HG02870 (cell line): ENCODE measurements at regions not wholly inside any gene's neighbourhood (a gene's known extent, or its start where the extent isn't known, plus 50 kb on each side); places are given as distances from the start of the nearest gene placed in this dataset.

Source experiments
- ATAC-seq: cut with Tn5 transposase; IDR thresholded peaks from one replicate; pipeline ENCODE4 v1.9.1; 2021; ENCODE audit warnings: mild to moderate bottlenecking, moderate library complexity; ENCODE audit not compliant: unreplicated experiment

- no peak for ATAC-seq
Measured at GRCh38 chr5:158485604-158486081, 614.1 kb downstream of the EBF1 start.

DNA sequence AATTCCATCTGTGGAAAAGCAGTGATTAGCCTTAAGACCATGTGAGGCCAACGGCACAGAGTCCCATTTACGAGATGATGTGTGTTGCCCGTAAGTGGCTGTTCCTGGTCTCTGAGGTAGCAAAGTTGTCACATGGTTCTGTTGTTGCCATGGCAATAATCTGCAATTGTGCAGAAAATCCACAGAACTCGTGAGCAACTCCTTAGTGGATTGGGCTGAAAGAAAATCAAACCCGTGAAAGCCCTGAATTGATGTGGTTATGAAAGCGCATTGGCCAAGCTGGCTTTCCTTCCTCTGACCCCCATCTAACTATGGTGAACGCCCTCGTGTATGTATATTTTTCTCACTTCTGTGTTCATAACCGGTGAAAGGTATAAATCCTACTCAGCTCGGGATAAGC is 614.7 kb downstream of the EBF1 start:
- no peak for ATAC-seq

GRCh38 chr5:158484150-158484549 is 615.6 kb downstream of the EBF1 start:
- ATAC-seq: no peak

- ATAC-seq: no peak
Measured at GRCh38 chr5:158483281-158483860, 616.3 kb downstream of the EBF1 start.

DNA sequence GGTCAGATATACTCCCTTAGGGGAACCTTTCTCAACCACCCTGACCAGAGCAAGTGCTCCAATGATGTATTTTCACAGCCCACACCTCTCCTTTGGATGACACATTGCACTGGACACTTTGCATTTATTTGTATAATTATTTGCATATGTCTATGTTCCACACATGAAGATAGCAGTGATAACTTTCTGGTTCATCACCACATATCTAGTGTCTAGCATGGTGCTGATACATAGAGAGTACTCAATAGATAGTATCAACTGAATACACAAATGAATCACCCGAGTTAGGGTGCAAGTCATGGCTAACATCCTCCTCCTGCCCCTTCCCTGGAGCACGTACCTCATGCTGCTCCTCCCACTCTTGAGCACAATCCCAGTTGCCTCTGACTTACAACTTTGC is 617.6 kb downstream of the EBF1 start:
- ATAC-seq: no peak

DNA sequence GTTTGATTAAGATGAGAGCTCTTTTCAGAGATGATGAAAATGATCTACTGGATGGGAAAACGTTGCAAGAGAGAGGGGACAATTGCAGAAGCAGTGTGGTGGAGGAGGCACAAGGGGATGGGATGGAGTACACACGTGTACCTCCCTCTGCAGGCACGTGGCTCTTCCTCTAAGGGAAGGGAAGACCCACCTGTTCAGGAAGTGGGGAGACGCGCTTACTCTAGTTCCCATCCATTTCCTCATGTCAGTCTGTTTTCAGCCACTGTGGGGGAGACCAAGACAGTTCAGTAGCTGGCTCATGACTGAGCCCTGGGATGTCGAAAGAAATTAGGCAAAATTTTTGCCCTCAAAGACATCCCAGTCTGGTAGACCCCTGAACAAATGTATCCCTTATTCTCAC is 619.2 kb upstream of the CLINT1 start:
- no peak for ATAC-seq

DNA sequence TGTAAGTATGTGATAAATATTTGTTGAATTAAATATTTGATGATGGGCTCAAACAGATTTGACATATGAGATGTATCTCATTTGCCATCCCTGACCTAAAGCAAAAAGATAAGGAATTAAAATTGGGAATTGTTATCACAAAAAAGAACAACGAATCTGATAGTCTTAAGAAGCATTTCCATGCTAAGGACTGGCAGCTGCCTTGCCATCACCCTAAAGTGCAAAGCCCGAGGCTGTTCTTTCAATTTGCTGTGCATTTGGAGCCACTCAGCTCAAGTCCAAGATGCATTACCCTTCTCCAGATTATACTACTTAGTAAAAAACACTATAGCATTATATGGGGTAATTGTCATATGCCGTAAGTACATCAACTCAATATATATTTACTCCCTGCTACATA is 618.3 kb upstream of the CLINT1 start:
- no peak for ATAC-seq

DNA sequence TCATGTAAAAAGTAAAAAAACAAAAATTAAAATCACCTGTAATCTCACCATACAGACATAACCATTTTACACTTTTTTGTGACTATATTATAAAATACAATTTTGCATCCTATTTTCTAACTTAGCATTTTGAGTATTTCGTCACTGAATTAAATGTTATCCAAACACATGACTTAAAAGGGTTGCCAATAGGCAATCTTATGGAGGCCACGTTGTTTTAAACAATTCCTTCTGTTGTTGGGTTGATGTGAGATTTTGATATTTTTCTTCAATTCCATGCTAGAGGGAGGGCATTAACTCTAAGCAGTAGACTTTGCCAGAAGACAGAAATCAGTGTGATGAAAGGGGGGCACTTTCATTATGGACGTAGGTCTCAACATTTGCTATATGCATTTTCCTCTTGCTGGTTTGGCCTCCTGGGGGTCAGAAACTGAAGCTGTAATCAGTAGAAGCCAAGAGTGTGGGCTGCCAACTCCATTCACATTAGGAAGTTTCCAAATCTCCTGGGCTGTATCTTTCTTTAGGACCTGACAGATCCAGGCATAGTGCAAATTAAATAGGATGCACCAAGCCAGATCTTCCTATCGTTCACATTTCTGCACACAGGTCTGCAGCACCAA is 614.2 kb upstream of the CLINT1 start:
- no peak for ATAC-seq

GRCh38 chr5:158471535-158471924 is 612.6 kb upstream of the CLINT1 start:
- no peak for ATAC-seq

- ATAC-seq: no peak
Measured at GRCh38 chr5:158470764-158471534, 612.0 kb upstream of the CLINT1 start.

DNA sequence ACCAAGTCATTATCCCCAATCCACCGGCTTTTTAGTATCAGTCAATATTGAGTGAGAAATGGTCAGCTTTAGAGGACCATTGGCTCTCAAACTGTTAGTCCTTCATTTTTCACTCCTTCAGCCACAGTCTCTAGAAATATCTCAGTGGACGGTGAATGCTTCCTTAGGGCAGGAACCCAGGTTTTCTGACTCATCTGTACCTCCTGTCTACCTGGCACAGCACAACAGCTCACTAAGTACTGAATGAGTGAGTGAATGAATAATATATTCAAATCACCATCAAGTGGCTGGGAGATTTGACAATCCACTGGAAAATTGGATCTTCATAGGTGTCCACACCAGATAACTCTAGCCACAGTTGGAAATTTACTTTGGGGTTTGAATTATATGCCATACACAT is 609.5 kb upstream of the CLINT1 start:
- ATAC-seq: no peak

DNA sequence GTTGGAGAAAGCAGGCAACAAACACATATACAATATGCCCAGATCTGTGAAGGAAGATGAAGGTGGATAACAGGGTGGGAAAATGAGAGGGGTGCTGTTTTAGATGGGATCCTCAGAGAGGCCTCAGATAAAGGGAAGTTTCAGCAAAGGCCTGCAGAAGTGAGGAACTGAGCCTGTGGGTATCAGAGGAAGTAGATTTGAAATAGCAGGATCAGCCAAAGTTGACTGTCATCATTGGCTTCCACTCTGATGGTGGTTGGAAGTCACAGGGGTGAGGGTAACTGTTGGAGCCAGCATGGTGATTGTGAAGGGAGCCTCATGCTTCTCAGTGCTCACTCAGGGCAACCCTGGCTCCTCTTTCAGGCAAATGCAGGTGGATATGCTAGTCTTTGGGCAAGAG is 607.2 kb upstream of the CLINT1 start:
- no peak for ATAC-seq

DNA sequence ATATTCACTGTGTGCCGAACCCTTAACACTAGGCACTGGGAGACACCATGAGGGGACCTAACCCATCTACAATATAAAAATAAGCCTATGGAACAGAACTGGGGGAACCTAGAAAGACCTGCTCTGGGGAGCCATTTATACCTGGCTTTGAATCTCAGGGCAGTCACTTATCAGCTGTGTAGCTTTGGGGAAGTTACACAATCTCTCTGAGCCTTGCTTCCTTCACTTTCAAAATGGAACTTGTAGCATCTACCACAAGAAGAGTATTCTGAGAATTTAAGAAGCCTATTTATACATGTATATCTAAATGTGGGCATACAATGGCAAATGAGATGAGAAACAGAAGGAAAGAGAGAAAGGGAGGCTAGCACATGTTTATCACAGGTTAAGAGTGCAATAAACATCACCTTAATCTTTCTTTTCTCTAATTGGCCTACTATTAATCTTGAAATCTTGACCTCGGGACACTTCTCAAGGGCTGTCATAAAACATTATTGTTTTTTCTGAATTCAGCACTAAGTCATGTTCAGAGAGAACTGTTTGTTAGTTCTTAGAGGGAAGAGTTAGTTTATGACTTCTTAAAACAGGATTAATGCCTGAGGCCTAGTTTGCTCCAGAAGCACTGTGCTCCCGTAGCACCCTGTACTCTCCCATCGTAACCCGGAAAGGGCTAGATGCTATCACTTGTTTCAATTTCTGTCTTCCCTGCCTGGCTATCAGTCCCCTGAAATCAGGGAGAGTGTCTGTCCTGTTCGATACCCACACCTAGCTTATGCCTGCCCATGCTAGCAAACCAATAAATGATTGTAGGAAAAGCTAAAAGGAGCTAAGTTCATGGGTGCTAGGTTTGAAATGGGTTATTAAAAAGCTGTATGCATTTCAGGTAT is 606.4 kb upstream of the CLINT1 start:
- ATAC-seq: no peak

DNA sequence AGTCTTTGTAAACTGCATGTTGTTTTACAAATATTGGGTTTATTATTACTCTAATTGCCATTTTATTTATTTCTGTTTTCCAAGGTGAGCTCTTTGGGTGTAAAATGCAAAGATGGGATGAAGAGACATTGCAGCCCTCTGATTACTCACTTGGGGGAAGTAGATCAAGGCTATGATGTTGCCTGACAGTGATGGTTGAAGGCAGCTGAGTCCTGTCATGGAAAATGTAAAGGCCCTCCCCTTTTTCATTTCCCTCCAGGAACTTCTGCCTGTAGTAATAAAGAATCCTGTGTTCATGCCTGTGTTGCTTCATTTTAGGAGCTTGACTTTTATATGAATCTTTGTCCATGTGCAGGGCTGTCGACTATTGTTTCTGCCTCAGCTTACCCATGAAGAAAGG is 605.4 kb upstream of the CLINT1 start:
- no peak for ATAC-seq

- ATAC-seq: no peak
Measured at GRCh38 chr5:158463938-158464337, 605.0 kb upstream of the CLINT1 start.

DNA sequence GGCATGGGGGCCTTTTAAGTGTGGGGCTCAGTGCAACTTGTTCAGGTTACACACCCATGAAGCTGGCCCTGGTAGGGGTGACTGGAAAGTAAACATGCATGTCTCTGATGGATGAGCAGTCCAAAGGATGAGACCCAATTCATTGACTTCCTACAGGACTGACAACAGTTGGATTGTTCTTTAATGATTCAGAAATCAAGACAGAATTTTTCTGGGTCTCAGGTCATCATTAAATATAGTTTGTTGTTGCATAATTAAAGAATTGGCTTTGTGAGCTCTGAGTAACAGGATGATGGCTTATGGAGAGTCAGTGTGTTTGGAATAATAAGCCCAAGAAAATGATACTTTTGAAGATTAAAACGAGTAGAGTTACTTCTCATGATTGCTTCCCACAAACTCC is 604.2 kb upstream of the CLINT1 start:
- ATAC-seq: no peak

DNA sequence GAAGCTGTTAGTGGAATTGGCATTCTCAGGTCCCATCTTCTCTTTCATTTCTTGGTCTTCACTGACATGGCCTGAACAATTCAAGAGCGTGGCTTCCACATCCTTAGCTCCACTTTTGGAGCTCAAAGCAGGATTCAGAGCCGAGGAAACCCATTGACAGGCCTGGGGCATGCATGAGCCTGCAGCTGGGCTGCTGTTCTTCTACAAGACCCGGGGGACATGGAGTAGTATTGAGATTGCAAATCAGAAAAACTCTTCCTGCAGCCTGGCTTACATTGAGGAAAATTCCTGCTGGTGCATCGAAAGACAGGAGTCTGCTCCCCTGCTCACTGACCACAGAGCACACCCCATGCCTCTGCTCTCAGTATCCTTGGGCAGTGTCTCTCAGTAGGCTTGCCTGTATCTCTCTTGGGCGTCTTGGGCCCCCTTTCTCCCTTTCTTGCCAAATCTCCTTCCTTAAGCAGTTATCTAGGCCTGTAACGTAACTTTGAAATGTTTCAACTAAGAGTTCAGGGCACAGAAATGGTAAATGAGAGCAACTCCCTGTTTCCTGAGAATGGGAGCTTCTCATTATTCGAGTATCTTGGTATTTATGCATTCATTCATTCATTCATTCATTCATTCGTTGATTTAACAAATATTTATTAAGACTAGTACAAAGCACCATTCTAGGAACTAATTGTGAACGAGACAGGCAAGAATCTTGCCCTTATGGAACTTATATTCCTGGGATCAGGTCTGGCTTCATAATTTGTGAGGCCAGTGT is 603.6 kb upstream of the CLINT1 start:
- ATAC-seq: no peak

- no peak for ATAC-seq
Measured at GRCh38 chr5:158461240-158461854, 602.4 kb upstream of the CLINT1 start.

GRCh38 chr5:158458086-158458485 is 599.1 kb upstream of the CLINT1 start:
- ATAC-seq: no peak

DNA sequence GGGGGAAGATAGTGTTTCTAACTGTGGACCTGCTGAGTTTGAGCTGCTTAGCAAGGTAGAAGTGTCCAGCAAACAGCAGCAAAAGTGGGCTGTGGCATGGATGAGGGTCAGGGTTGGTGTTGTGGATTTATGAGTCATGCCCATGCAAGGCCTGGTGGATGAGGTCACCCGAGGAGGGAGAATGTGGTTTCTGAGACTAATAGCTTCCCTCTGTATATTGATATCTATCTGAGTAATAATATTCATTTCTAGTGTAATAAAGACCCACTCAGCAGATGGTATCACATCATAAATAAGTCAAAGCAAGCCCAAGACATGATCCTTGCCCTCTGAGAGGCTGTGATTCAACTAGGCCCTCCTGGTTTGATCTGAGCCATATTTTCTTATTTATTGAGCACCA is 597.8 kb upstream of the CLINT1 start:
- no peak for ATAC-seq
